SHP77 (cell line): ENCODE measurements at regions not wholly inside any gene's neighbourhood (a gene's known extent, or its start where the extent isn't known, plus 50 kb on each side); places are given as distances from the start of the nearest gene placed in this dataset.
"Not testable (repeated sequence)": the region's sequence is repeated elsewhere in the genome, so short reads cannot be mapped to it uniquely, and the experiment has no call there.

Experiments used
- DNase-seq, 2 experiments: peaks; one replicate each; lab custom pipeline; 2025; lab: John Stamatoyannopoulos, UW

- DNase-seq = not testable (repeated sequence)
These were observed 1530.9 kb upstream of the C9orf72 start for GRCh38 chr9:29104166-29104565.

DNA sequence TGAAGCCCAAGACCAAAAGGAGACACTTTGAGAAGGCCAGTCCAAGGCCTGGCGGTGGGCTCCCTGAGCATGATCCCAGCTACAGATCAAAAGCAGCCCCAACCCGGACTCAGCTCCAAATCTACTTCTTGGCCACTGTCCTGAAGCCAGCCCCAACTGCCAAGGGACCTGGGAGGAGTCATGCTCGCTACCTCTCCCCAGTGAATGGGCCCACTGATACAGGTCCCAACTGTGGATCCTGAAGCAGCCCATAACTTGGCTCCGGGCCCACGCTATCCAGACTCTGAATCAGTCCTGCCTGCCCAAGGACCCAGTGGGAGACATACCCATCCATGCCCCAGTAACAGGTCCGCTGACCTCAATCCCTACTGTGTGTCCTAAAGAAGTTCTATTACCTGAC lies 1545.3 kb upstream of the C9orf72 start:
- DNase-seq = no peak

- DNase-seq = no peak
These were observed 1553.5 kb upstream of the C9orf72 start for GRCh38 chr9:29126783-29127182.

GRCh38 chr9:29129763-29130162 lies 1556.5 kb upstream of the C9orf72 start:
- no peak for DNase-seq

GRCh38 chr9:29144476-29144875 lies 1571.2 kb upstream of the C9orf72 start:
- DNase-seq = peak; percentile 1 to 33

DNA sequence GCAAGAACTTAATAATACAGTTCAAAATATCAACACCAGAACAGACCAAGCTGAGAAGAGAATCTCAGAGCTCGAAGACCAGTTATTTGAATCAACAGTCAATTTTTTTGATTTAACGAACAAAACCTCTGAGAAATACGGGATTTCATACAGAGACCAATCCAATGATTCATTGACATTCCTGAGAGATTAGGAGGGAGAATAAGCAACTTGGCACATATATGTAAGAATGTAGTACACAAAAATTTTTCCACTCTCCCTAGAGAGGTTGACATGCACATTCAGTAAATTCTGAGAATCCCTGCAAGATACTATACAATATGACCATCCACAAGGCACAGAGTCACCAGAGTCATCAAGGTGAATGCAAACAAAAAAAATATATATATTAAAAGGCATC lies 1577.3 kb upstream of the C9orf72 start:
- DNase-seq = no peak

DNA sequence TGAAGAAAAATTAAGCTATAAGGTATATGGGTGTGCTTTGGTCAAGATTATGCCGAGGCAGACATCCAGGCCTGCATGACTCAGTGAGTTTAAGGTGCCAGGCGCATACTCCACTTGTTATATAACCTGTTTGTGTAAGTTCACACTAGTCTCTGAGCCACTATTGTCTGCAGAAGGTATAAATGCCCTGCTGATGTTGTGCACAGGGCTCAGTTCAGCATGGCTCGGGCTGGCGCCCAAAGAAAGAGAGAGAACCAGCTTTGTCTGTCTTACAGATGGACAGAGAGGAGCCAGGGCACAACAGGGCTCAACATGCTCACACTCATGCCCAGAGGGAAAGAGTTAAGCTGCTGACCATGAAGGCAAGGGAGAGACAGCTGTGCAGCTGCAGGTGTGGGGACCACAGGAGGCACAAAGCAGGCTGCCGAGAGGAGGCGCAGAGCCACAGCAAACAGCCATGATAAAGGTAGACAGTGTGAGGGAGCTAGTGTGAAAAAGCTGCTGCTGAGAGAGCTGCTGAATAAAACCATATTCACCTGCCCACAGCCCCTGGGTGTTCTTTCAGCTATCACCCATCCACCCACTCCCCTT lies 1587.6 kb upstream of the C9orf72 start:
- DNase-seq = peak; percentile 55 to 57

- no peak for DNase-seq
These were observed 1600.9 kb upstream of the C9orf72 start for GRCh38 chr9:29174136-29174535.

GRCh38 chr9:29176231-29176630 lies 1603.0 kb upstream of the C9orf72 start:
- DNase-seq = no peak

GRCh38 chr9:29176786-29177185 lies 1603.5 kb upstream of the C9orf72 start:
- DNase-seq = no peak

DNA sequence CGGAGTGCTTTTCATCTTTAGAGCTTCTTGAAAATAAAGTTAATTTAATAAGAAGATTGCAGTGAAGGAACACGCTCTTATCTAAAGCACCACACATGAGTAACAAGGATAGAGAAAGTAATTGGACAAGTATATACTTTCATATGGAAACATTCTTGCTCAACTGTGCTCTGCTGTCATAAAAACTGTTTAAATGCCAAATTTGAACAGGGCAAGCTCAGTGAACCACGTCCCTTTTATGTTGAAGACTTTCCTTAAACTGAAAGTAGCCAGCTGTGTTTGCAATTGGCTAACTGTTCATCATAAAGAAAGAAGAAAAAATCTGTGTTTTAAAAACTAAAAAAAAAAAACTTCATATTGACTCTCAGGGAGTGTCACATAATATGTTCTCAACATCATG lies 1610.7 kb upstream of the C9orf72 start:
- DNase-seq = no peak

- not testable (repeated sequence) for DNase-seq
These were observed 1615.5 kb upstream of the C9orf72 start for GRCh38 chr9:29188771-29189170.

GRCh38 chr9:29189221-29189620 lies 1615.9 kb upstream of the C9orf72 start:
- not testable (repeated sequence) for DNase-seq

- DNase-seq = no peak
These were observed 1625.6 kb upstream of the C9orf72 start for GRCh38 chr9:29198861-29199260.

DNA sequence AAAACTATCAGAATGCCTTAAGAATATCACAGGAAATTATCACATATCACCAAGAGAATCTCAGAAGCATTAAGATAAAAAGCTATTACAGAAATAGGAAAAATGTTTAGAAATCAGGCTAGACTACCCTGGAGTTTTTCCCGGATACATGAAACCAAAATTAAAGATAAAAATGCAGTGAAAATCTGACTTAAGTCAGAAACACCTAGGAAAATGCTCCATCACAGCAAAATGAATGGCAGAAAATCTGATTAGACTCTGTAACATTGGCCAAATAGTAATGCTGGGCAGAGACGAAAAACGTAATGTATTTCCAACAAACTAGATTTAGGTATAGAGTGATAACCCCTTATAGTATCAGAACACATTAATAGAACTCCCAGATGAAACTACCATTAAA lies 1626.7 kb upstream of the C9orf72 start:
- DNase-seq = no peak

DNA sequence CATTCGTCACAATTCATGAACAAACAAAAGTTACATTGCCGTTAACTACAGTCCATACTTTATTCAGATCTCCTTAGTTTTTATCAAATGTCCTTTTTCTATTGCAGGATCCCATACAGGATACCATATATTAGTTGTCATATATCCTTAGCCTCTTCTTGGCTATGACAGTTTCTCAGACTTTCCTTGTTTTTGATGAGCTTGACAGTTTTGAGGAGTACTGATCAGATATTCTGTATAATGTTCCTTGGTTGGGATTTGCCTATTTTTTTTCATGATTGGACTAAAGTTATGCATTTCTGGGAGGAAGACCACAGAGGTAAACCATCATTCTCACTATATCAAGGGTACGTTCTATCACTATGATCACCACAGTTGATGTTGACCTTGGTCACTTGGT lies 1627.4 kb upstream of the C9orf72 start:
- no peak for DNase-seq

- DNase-seq = no peak
These were observed 1630.1 kb upstream of the C9orf72 start for GRCh38 chr9:29203244-29203930.

GRCh38 chr9:29208670-29209069 lies 1635.4 kb upstream of the C9orf72 start:
- peak in 1 of 2 experiments; percentile 12 for DNase-seq

DNA sequence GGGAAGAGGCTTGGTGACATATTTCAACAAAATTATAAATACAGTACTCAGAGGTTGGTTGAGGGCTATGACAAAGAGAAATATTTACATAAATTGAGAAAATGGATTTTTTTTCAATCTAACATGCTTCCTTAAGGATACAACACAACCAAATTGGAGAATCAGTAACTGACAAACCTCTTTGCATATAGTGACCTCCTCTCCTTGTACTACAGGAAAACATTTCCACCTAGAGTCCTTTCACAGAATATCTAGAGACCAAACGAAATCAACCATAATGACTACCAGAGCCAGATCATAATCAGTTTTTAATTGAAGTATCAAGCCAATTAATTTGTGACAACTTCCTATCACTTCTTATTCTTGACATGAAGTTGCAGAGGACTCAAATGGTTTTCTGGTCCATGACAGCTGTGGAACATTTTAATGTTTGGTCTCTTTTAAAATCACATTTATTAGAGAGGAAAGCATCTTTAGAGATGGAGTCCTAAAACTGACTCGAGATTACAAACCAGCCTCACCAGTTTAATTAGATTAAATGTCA lies 1636.5 kb upstream of the C9orf72 start:
- DNase-seq = no peak

DNA sequence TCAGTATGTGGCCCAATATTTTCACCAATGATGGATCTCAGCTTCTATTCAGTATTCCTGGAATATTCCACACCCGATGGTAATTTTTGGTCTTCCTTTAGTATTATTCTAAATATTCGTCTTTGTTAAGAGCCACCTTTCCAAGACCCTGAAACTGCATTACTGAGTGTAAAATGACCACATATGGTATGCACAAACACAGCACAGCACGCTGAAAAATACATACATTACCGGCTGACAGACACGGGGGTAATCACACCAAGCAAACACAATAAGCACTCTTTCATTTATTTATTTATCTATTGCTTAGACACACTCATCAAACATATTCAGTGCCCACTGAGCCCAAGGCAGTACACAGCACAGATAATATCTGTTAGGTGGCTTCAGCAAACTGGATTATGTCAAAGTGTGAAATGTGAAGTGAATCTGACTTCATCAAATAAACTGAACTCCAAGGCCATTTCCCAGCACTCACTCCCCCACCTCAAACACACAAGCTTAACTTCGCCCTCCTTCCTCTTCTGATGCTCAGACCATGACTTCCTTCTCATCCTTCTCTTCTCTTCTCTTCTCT lies 1637.8 kb upstream of the C9orf72 start:
- no peak for DNase-seq

GRCh38 chr9:29211580-29212396 lies 1638.5 kb upstream of the C9orf72 start:
- peak; percentile 23 to 47 for DNase-seq
